Stimulated activated naive B cell treated with anti-CD40 and anti-IgM and Interleukin-4, amounts not matched to agents 10 μg/mL and 1 μg/mL and 100 μg/mL, for 72 hours (primary cell): ENCODE measurements at regions not wholly inside any gene's neighbourhood (a gene's known extent, or its start where the extent isn't known, plus 50 kb on each side); places are given as distances from the start of the nearest gene placed in this dataset.

Experiments used
- ATAC-seq, 2 donors: fragments of 150-1000 bp; cut with Tn5 transposase; replicated peaks; 2 replicates each; pipeline ENCODE4 v1.10.0; 2021; ENCODE audit warnings: moderate library complexity in 1 of 2
- DNase-seq: peaks from one replicate; pipeline ENCODE4 v3.0.0; 2021
- H3K27ac Mint-ChIP-seq: one replicate; pipeline ENCODE4 v1.8.0; 2022; ENCODE audit warnings: mild to moderate bottlenecking, mixed read lengths
- H3K27me3 Mint-ChIP-seq, 2 donors: one replicate each; pipeline ENCODE4 v1.8.0; 2022; ENCODE audit warnings: mixed read lengths in 2 of 2
- H3K36me3 Mint-ChIP-seq, 2 donors: one replicate each; pipeline ENCODE4 v1.8.0; 2022; ENCODE audit warnings: mixed read lengths in 2 of 2, mild to moderate bottlenecking in 1 of 2
- H3K4me1 Mint-ChIP-seq, 2 donors: one replicate each; pipeline ENCODE4 v1.8.0; 2022; ENCODE audit warnings: mixed read lengths in 2 of 2, mild to moderate bottlenecking in 1 of 2
- H3K4me3 Mint-ChIP-seq, 2 donors: one replicate each; pipeline ENCODE4 v1.8.0; 2022; ENCODE audit warnings: mild to moderate bottlenecking in 2 of 2, mixed read lengths in 2 of 2, moderate library complexity in 1 of 2
- H3K9me3 Mint-ChIP-seq, 2 donors: one replicate each; pipeline ENCODE4 v1.8.0; 2022; ENCODE audit warnings: mixed read lengths in 2 of 2, mild to moderate bottlenecking in 1 of 2

DNA sequence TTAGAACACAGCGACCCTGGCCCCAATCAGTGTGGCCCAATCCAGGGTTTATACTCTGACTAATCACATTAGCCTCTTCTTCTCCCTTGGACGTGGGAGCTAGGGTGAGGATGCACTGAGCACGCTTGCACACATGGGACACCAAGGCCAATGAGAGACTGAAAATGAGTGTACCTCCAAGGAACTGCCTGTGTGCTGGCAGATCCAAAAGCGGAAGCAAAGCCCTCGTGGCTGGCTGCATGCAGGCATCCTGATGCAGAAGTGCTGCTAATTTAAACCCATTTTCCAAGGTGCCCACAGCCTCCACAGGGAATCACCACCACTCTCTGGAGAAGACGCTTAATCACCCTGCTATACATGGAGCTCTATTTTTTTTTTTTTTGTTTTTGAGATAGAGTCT is 375.3 kb upstream of the XYLT1 start:
- Mint-ChIP-seq H3K4me1 (no peaks in the 10 kb centered on the region), H3K27ac (no peak overlapping the region), H3K9me3 (no peaks in the 10 kb centered on the region), H3K4me3 (no peak overlapping the region), H3K27me3 (peaks cover 5 to 10% of the 10 kb centered on the region in 2 donors), H3K36me3 (no peaks in the 10 kb centered on the region)
- DNase-seq (no peak), ATAC-seq (no peak)

DNA sequence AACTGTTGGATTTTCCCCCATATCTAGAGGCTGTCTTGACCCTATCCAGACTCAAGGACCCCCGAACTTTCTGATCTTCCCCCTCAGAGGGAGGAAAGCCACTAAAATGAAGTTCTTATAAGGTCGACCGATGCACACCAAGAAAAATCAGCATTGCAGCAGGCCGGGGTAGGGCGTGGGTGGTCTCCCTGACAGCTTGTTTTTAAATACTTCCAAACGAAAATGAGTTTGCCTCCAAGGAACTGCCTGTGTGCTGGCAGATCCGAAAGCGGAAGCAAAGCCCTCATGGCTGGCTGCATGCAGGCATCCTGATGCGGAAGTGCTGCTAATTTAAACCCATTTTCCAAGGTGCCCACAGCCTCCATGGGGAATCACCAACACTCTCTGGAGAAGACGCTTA is 374.3 kb upstream of the XYLT1 start:
- H3K4me1 Mint-ChIP-seq, result no peaks in the 10 kb centered on the region
- ATAC-seq, result no peak
- peaks cover 5 to 10% of the 10 kb centered on the region in 2 donors for H3K27me3 Mint-ChIP-seq
- no peaks in the 10 kb centered on the region for H3K36me3 Mint-ChIP-seq
- no peak overlapping the region for H3K27ac Mint-ChIP-seq
- H3K9me3 Mint-ChIP-seq, result no peaks in the 10 kb centered on the region
- no peak overlapping the region for H3K4me3 Mint-ChIP-seq
- DNase-seq, result no peak

DNA sequence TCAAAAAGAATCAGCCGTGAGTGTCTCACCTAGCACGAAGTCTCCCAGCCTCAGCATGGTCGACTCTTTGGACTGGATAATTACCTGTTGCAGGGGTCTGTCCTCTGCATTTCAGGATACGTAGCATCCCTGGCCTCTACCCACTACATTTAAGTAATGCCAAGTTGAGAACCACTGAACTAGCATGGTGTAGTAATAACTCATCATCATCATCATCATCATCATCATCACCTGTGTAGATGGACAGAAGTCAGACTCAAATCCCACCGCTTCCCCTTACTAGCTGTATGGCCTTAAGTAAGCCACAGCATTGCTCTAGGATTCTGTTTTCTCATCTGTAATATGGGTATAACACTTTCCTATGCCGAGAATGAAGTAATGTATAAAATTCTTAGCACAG is 373.1 kb upstream of the XYLT1 start:
- ATAC-seq (no peak), DNase-seq (no peak)
- Mint-ChIP-seq H3K27me3 (peaks cover 5 to 7% of the 10 kb centered on the region in 2 donors), H3K27ac (no peak overlapping the region), H3K9me3 (no peaks in the 10 kb centered on the region), H3K36me3 (no peaks in the 10 kb centered on the region), H3K4me3 (no peak overlapping the region), H3K4me1 (no peaks in the 10 kb centered on the region)

DNA sequence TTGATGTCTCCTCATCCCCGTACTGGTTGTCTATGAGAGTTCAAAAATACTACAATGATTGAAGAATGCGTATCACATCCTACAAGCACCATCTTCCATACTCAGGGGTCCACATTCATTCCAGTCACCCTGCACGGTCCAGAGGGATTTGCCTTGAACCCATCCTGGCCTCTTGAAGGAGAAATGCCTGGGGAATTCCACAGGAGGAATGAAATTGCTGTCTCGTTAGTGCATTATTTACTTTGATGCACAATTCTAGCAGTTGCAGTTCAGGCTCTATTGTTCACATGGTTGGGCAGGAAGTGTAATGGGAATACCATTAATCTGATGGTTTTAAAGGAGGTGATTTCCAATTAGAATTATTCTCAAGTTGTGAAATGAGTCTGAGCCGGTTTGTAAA is 369.1 kb upstream of the XYLT1 start:
- ATAC-seq (no peak), DNase-seq (no peak)
- Mint-ChIP-seq H3K4me1 (no peaks in the 10 kb centered on the region), H3K27me3 (peaks cover 0 to 5% of the 10 kb centered on the region in 2 donors), H3K27ac (no peak overlapping the region), H3K4me3 (no peak overlapping the region), H3K36me3 (no peaks in the 10 kb centered on the region), H3K9me3 (no peaks in the 10 kb centered on the region)

DNA sequence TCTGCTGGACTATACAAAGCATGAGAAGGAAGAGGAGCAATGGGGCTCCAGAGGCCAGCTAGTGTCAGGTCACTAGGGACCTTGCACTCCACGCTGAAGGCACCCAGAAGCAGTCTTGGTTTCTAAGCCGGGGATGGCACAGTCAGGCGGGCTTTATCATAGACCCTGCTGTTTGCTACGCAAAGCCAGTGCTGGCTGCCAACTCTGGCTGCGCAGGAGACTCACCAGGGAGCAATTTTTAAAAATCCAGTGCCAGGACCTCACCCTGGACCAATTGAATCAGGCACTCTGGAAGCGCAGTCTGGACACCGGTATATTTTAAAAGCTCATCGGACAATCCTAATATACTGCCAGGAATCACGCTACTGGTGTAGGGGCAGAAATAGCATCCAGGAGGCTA is 368.5 kb upstream of the XYLT1 start:
- Mint-ChIP-seq H3K4me1 (no peaks in the 10 kb centered on the region), H3K27ac (no peak overlapping the region), H3K36me3 (no peaks in the 10 kb centered on the region), H3K4me3 (no peak overlapping the region), H3K9me3 (no peaks in the 10 kb centered on the region), H3K27me3 (peaks cover 4 to 8% of the 10 kb centered on the region in 2 donors)
- no peak for ATAC-seq
- DNase-seq, result no peak

DNA sequence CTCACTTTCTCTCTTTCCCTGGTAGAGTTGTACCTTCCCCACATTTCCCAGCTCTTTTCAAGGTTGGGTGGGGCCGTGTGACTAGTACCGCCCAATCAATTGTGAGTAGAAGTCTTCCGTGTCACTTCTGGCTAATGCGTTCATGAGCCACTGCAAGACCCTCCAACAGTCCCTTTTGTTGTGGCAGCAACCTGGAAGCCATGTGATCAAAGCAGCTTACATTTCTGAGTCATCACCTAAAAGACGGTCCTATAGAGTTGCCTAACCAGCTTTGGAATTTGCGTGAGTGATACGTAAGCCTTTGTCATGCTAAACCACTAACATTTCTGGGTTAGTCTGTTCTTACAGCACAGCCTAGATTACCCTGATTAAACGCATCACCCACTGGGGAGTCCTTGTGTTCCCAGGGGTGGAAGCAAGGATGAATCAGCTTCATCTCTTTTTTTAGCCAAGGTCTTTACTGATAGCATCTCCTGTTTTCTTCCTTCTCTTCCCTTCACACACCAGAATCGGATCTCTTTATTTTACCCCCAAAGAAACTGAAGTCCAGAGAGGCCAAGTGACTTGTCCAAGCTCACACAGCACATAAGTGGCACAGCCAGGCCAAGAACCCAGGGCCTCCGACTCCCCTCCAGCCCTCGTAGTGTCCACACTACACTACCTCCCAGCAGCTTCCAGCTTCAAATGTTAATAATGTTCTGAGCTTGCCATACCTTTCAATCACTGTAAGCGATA is 366.3 kb upstream of the XYLT1 start:
- Mint-ChIP-seq H3K4me1 (no peaks in the 10 kb centered on the region), H3K4me3 (no peak overlapping the region), H3K36me3 (no peaks in the 10 kb centered on the region), H3K27me3 (peaks cover 5 to 14% of the 10 kb centered on the region in 2 donors), H3K9me3 (no peaks in the 10 kb centered on the region), H3K27ac (no peak overlapping the region)
- ATAC-seq, result no peak
- DNase-seq, result no peak

DNA sequence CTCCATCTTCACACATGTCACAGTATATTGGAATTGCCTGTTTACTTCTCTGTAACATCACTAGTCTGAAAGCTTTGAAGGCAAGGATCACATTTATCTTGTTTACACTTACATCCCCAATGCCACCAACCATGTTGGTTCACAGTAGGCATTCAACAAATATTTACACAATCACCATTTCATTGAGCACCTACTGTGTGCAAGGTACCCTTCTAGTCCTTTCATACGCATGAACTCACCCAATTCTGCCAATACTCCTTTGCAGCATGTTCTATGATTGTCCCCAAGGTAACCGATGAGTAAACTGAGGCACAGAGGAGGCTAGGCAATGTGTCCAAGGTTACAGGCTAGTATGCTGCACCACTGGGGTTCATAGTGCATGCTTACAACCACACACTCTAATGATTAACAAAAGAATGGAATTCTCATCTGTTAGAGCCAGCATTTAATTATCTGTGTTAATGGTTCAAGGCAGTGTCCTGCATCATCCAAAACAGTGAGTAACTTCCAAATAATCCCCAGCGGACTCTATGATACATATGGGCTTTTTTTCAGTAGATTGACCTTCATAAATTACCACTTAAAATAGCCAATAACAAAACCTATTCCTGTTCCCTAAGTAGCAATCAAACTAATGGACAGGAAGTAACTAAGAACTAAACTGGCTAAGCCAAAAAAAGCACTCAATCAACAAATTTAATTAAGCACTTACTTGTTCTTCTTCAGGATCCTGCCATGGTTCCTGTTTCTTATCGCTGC is 364.5 kb upstream of the XYLT1 start:
- H3K9me3 Mint-ChIP-seq, result no peaks in the 10 kb centered on the region
- no peaks in the 10 kb centered on the region for H3K36me3 Mint-ChIP-seq
- ATAC-seq, result no peak
- H3K27ac Mint-ChIP-seq, result no peak overlapping the region
- no peak for DNase-seq
- peaks cover 5 to 9% of the 10 kb centered on the region in 2 donors for H3K27me3 Mint-ChIP-seq
- no peak overlapping the region for H3K4me3 Mint-ChIP-seq
- H3K4me1 Mint-ChIP-seq, result no peaks in the 10 kb centered on the region

DNA sequence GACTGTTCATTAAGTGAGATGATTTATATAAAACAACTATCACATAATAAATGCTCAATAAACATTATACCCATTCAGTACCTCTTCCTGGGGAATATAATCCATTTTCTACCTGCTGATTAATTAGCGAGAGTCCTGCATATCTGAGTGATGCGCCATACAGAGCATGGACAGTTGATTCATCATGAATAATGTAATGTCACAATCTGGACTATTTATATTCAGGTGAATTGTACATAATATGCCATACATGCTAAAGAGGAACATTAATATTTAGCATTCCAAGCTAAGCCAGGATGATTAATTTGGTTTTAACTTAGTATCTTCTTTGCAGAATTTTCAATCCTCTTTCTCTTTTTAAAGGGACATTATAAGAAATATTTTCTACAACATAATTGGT is 362.0 kb upstream of the XYLT1 start:
- Mint-ChIP-seq H3K27ac (no peak overlapping the region), H3K36me3 (no peaks in the 10 kb centered on the region), H3K27me3 (peaks cover 5 to 9% of the 10 kb centered on the region in 2 donors), H3K9me3 (no peaks in the 10 kb centered on the region), H3K4me1 (no peaks in the 10 kb centered on the region), H3K4me3 (no peak overlapping the region)
- ATAC-seq, result no peak
- DNase-seq, result no peak

DNA sequence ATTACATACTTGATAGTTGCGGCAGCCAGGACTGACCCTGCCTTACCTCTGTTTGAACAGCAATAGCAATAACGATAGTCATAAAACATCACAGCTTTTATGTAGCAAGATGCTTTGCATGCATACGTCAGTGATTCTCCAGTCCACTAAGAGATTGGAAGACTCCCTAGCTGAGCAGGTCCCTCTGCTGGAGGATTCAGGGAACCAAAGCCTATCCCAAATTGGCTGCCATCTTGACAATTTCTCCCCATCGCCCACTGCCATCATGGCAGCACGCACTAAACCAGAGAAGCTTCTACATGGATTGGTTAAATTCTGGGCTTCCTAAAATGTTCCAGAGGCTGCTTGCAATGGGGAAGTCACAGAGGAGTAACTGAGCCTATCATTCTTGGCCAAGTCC is 360.6 kb upstream of the XYLT1 start:
- DNase-seq, result no peak
- Mint-ChIP-seq H3K4me3 (no peak overlapping the region), H3K27ac (no peak overlapping the region), H3K36me3 (no peaks in the 10 kb centered on the region), H3K27me3 (peaks cover 5 to 9% of the 10 kb centered on the region in 2 donors), H3K4me1 (no peaks in the 10 kb centered on the region), H3K9me3 (no peaks in the 10 kb centered on the region)
- ATAC-seq, result no peak

DNA sequence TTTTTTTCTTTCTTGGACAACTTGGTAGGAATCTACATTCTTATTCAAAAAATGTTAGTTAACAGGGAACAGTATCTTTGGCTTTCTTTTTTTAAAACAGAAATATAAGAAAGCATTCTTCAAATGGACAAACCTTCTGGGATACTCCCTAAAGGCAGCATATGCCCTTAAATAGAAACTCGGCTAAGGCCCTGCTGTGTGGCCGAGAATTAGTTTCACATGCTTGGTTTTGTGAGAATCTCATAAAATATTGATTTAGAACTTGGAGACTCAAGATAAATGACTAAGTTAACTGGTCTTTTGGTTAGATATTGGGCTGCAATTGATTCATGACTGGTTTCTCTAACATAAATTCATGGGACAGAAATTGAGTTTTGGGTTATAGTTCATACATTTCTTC is 359.9 kb upstream of the XYLT1 start:
- Mint-ChIP-seq H3K27ac (no peak overlapping the region), H3K4me3 (no peak overlapping the region), H3K9me3 (no peaks in the 10 kb centered on the region), H3K36me3 (no peaks in the 10 kb centered on the region), H3K4me1 (no peaks in the 10 kb centered on the region), H3K27me3 (peaks cover 5 to 9% of the 10 kb centered on the region in 2 donors)
- DNase-seq (no peak), ATAC-seq (no peak)

DNA sequence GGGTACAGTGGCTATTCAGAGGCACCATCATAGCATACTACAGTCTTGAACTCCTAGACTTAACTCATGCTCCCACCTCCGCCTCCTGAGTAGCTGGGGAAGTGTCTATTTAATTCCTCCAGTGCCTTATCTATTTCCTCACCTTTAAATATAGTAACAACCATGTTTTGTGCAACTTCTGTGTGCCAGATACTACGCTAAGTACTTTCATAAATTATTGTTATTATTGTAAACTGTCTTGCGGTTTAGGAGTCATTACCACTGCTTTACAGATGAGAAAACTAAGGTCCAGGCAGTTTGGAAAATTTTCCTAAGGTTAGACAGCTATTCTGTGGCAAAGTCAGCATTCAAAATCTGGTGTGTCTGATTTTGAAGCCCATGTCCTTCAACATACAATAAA is 359.1 kb upstream of the XYLT1 start:
- no peak for DNase-seq
- H3K27me3 Mint-ChIP-seq, result peaks cover 5 to 9% of the 10 kb centered on the region in 2 donors
- H3K4me1 Mint-ChIP-seq, result no peaks in the 10 kb centered on the region
- no peak for ATAC-seq
- no peaks in the 10 kb centered on the region for H3K9me3 Mint-ChIP-seq
- no peak overlapping the region for H3K27ac Mint-ChIP-seq
- H3K4me3 Mint-ChIP-seq, result no peak overlapping the region
- no peaks in the 10 kb centered on the region for H3K36me3 Mint-ChIP-seq

DNA sequence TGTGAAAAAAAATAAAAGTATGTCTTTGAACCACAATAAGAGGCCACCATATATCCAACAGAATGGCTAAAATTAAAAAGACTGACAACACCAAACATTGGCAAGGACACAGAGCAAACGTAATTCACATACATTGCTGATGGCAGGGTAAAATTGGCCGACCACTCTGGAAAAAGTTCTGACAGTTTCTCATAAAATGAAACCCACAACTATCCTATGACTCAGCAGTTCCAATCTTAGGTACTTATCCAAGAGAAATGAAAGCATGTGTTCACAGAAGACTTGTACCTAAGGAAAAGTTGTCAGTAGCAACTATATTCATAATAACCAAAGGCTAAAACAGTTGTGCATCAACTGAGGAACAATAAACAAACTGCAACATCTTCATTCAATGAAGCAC is 357.3 kb upstream of the XYLT1 start:
- Mint-ChIP-seq H3K27ac (no peak overlapping the region), H3K27me3 (peaks cover 4 to 10% of the 10 kb centered on the region in 2 donors), H3K9me3 (no peaks in the 10 kb centered on the region), H3K4me3 (no peak overlapping the region), H3K36me3 (no peaks in the 10 kb centered on the region), H3K4me1 (no peaks in the 10 kb centered on the region)
- DNase-seq (no peak), ATAC-seq (no peak)

DNA sequence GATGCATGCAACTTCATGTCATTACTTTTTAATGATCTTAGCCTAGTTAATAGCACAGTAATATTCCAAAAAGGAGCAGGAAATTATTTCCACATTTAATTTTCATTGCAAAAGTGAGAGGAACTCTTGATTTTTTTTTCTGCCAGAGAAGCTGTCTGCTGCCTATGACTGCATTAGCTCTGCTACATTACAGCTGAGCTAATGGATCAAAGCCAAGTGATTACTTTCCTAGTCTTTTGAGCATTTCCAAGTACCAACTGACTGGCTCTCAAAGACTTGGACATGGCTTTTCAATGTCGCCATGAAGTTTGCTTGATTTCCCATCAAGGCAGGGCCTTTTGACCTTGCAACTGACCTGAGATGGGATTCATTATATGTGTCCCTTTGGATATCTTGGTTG is 356.6 kb upstream of the XYLT1 start:
- no peaks in the 10 kb centered on the region for H3K36me3 Mint-ChIP-seq
- H3K27ac Mint-ChIP-seq, result no peak overlapping the region

DNA sequence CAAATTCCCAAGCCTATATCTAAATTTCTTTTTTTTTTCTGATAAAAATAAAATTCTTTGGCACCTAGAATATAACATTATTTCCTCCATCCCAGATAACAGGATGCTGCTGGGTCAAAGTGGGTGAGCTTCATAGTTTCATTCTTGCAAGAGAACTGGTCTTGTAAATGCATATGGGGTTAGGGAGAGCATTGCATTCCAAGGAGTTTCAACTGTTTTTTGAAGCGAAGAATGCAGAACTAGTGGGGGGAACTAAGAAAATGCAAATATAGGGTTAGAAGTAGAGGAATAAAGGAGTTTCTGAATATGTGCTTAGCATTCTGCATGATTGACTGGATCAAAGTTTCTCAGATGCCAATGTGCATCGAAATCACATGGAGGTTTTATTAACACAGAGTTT is 347.2 kb upstream of the XYLT1 start:
- H3K4me3 Mint-ChIP-seq, result no peak overlapping the region
- H3K4me1 Mint-ChIP-seq, result no peaks in the 10 kb centered on the region
- no peak overlapping the region for H3K27ac Mint-ChIP-seq
- H3K27me3 Mint-ChIP-seq, result peaks cover 4 to 13% of the 10 kb centered on the region in 2 donors
- peaks cover 5 to 6% of the 10 kb centered on the region in 2 donors for H3K9me3 Mint-ChIP-seq
- DNase-seq, result no peak
- no peak for ATAC-seq
- H3K36me3 Mint-ChIP-seq, result peaks cover 0 to 4% of the 10 kb centered on the region in 2 donors

More for the DNA sequence above, 356.6 kb upstream of the XYLT1 start:
- no peak for DNase-seq
- Mint-ChIP-seq H3K9me3 (no peaks in the 10 kb centered on the region), H3K4me1 (no peaks in the 10 kb centered on the region), H3K27me3 (peaks cover 1 to 13% of the 10 kb centered on the region in 2 donors), H3K4me3 (no peak overlapping the region)
- ATAC-seq, result no peak

DNA sequence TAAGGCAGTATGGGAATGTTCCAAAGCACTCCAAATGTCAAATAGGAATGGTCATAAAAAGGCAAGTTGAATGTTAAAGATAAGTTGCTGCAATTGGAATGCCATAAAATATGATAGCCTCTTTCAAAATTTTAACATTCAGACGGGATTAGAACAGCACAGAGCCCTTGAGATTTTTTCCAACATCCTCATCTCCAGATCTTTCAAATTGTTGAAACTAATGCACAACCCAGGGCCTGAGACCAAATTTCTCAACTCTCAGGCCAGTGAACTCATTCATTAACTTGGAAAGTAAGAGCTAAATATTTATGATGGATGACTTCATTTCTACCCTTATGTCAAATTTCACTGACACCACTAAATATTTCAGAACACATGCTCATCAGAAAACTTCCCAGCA is 346.5 kb upstream of the XYLT1 start:
- H3K9me3 Mint-ChIP-seq, result peaks cover 5 to 6% of the 10 kb centered on the region in 2 donors

More for the DNA sequence above, 346.5 kb upstream of the XYLT1 start:
- Mint-ChIP-seq H3K4me1 (no peaks in the 10 kb centered on the region), H3K4me3 (no peak overlapping the region), H3K27me3 (peaks cover 4 to 11% of the 10 kb centered on the region in 2 donors), H3K27ac (no peak overlapping the region), H3K36me3 (peaks cover 0 to 4% of the 10 kb centered on the region in 2 donors)
- ATAC-seq (no peak), DNase-seq (no peak)
